ENCODE measurements at regions not wholly inside any gene's neighbourhood (a gene's known extent, or its start where the extent isn't known, plus 50 kb on each side); places are given as distances from the start of the nearest gene placed in this dataset.

- TF ChIP-seq CTCF (IDR thresholded peaks at IDR 0.05) = no peak
- TF ChIP-seq EZH2 (IDR thresholded peaks at IDR 0.05; ENCODE audit: borderline replicate concordance, insufficient read depth, low read depth, low read length, poor library complexity, severe bottlenecking) = no peak
Observed at GRCh38 chr10:125226823-125227222, 66.5 kb upstream of the CTBP2 start.

Measured in B cell (primary cell).